ENCODE measurements at regions not wholly inside any gene's neighbourhood (a gene's known extent, or its start where the extent isn't known, plus 50 kb on each side); places are given as distances from the start of the nearest gene placed in this dataset.
"Not testable (repeated sequence)": the region's sequence is repeated elsewhere in the genome, so short reads cannot be mapped to it uniquely, and the experiment has no call there.

- intact Hi-C loops (cut with micrococcal nuclease), result no loop called here
- H3K4me3 Mint-ChIP-seq (ENCODE audit: low read depth), result no peak overlapping the region
- H3K27ac Mint-ChIP-seq, result no peak overlapping the region
- H3K27me3 Mint-ChIP-seq (ENCODE audit: low read depth), result peaks cover 11% of the 10 kb centered on the region
- peaks cover 6% of the 10 kb centered on the region for H3K9me3 Mint-ChIP-seq
- no peaks in the 10 kb centered on the region for H3K36me3 Mint-ChIP-seq (ENCODE audit: low read depth)
- H3K4me1 Mint-ChIP-seq (ENCODE audit: low read depth), result no peaks in the 10 kb centered on the region
- DNase-seq (ENCODE audit: low spot score), result no peak
These were observed 150.3 kb upstream of the ACTBL2 start for GRCh38 chr5:57632937-57633336.

DNA sequence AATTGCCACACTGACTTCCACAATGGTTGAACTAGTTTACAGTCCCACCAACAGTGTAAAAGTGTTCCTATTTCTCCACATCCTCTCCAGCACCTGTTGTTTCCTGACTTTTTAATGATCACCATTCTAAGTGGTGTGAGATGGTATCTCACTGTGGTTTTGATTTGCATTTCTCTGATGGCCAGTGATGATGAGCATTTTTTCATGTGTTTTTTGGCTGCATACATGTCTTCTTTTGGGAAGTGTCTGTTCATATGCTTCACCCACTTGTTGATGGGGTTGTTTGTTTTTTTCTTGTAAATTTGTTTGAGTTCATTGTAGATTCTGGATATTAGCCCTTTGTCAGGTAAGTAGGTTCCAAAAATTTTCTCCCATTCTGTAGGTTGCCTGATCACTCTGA is 148.5 kb upstream of the ACTBL2 start:
- intact Hi-C loops (cut with micrococcal nuclease); H3K27ac Mint-ChIP-seq; DNase-seq (ENCODE audit: low spot score); H3K4me3 Mint-ChIP-seq (ENCODE audit: low read depth); H3K27me3 Mint-ChIP-seq (ENCODE audit: low read depth); H3K36me3 Mint-ChIP-seq (ENCODE audit: low read depth); H3K9me3 Mint-ChIP-seq; H3K4me1 Mint-ChIP-seq (ENCODE audit: low read depth): not testable (repeated sequence)

GRCh38 chr5:57627661-57628060 is 145.1 kb upstream of the ACTBL2 start:
- H3K4me1 Mint-ChIP-seq (ENCODE audit: low read depth), result no peaks in the 10 kb centered on the region
- intact Hi-C loops (cut with micrococcal nuclease), result no loop called here
- no peaks in the 10 kb centered on the region for H3K36me3 Mint-ChIP-seq (ENCODE audit: low read depth)
- peaks cover 6% of the 10 kb centered on the region for H3K9me3 Mint-ChIP-seq
- H3K4me3 Mint-ChIP-seq (ENCODE audit: low read depth), result no peak overlapping the region
- no peak overlapping the region for H3K27ac Mint-ChIP-seq
- no peak for DNase-seq (ENCODE audit: low spot score)
- H3K27me3 Mint-ChIP-seq (ENCODE audit: low read depth), result peaks cover 7% of the 10 kb centered on the region

DNA sequence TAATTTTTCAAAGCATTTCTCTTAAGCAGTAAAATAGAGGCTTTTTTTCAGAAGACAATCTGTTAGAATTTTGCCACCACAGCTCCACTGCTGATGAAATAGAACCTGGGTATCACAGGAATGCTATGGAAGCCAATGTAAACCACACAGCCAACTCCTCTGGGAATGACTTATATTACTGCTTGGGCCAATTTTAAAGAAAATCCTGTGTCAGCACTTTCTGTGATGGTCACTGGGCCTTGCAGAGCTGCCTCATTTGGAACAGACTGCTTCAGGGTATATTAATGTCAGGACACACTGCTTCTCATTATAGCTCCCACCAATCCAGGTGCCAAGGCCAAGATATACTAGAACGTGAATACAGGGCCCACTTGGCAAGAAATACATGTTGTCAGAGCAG is 144.1 kb upstream of the ACTBL2 start:
- Mint-ChIP-seq H3K9me3 (peaks cover 6% of the 10 kb centered on the region), H3K36me3 (ENCODE audit: low read depth) (no peaks in the 10 kb centered on the region), H3K27me3 (ENCODE audit: low read depth) (peaks cover 11% of the 10 kb centered on the region), H3K4me1 (ENCODE audit: low read depth) (no peaks in the 10 kb centered on the region), H3K27ac (no peak overlapping the region), H3K4me3 (ENCODE audit: low read depth) (no peak overlapping the region)
- no peak for DNase-seq (ENCODE audit: low spot score)
- intact Hi-C loops (cut with micrococcal nuclease), result no loop called here

GRCh38 chr5:57621624-57622023 is 139.0 kb upstream of the ACTBL2 start:
- H3K4me1 Mint-ChIP-seq (ENCODE audit: low read depth), result no peaks in the 10 kb centered on the region
- H3K36me3 Mint-ChIP-seq (ENCODE audit: low read depth), result no peaks in the 10 kb centered on the region
- H3K27me3 Mint-ChIP-seq (ENCODE audit: low read depth), result peaks cover 14% of the 10 kb centered on the region
- DNase-seq (ENCODE audit: low spot score), result no peak
- H3K9me3 Mint-ChIP-seq, result no peaks in the 10 kb centered on the region
- no peak overlapping the region for H3K4me3 Mint-ChIP-seq (ENCODE audit: low read depth)
- intact Hi-C loops (cut with micrococcal nuclease), result no loop called here
- H3K27ac Mint-ChIP-seq, result no peak overlapping the region

DNA sequence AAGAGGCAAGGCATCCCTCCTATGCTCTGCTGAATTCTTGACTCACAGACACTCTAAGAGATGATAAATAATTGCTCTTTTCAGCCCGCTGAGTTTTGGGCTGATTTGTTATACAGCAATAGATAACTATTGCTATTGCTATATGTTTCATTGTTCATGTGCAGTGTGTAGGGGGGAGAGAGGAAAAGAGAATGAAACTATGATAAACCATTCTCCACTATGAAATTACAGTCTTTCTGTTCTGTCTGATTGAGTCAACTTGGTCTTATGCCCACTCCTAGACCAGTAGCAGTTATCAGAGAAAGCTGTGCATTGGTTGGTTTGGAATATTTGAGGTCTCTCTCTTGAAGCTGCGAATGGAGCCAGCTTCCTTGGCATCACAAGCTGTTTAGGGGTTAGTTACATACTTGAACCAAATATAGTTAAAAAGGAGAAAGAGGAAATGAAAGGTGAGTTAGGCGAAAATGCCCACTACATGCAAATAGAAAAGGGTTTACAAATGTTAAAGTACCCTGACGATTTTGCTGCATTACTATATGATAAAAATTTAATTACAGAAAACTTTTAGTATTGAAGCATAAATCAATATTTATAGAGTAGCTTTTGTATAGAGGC is 136.3 kb upstream of the ACTBL2 start:
- Mint-ChIP-seq H3K27ac (no peak overlapping the region), H3K36me3 (ENCODE audit: low read depth) (no peaks in the 10 kb centered on the region), H3K27me3 (ENCODE audit: low read depth) (peaks cover 23% of the 10 kb centered on the region), H3K9me3 (no peaks in the 10 kb centered on the region), H3K4me1 (ENCODE audit: low read depth) (peaks cover 2% of the 10 kb centered on the region), H3K4me3 (ENCODE audit: low read depth) (no peak overlapping the region)
- DNase-seq (ENCODE audit: low spot score), result no peak
- intact Hi-C loops (cut with micrococcal nuclease), result no loop called here

GRCh38 chr5:57613741-57614140 is 131.1 kb upstream of the ACTBL2 start:
- peaks cover 8% of the 10 kb centered on the region for H3K4me1 Mint-ChIP-seq (ENCODE audit: low read depth)
- H3K27me3 Mint-ChIP-seq (ENCODE audit: low read depth), result peaks cover 12% of the 10 kb centered on the region
- H3K27ac Mint-ChIP-seq, result no peak overlapping the region
- no peaks in the 10 kb centered on the region for H3K9me3 Mint-ChIP-seq
- intact Hi-C loops (cut with micrococcal nuclease), result no loop called here
- DNase-seq (ENCODE audit: low spot score), result no peak
- no peaks in the 10 kb centered on the region for H3K36me3 Mint-ChIP-seq (ENCODE audit: low read depth)
- H3K4me3 Mint-ChIP-seq (ENCODE audit: low read depth), result no peak overlapping the region

DNA sequence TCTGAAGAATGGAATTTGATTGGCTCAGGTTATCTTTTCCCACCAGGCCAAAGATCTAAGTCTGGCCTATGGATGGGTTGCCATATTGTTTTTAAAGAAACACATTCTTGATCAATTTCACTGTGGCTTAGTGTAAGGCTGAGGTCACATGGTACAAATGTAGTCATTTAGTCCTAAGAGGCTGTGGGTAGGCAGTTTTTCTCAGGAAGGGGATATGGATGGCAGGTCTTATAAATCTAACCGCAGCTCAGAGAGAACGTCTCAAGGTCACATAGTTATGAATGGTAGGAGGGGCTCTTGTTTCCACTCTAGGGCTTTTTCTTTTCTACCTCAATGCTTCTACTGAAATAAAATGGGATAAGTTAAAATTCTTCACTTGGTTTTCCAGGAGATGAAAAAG is 128.6 kb upstream of the ACTBL2 start:
- no peak overlapping the region for H3K27ac Mint-ChIP-seq
- DNase-seq (ENCODE audit: low spot score), result no peak
- intact Hi-C loops (cut with micrococcal nuclease), result no loop called here
- no peak overlapping the region for H3K4me3 Mint-ChIP-seq (ENCODE audit: low read depth)
- H3K4me1 Mint-ChIP-seq (ENCODE audit: low read depth), result peaks cover 8% of the 10 kb centered on the region
- H3K36me3 Mint-ChIP-seq (ENCODE audit: low read depth), result no peaks in the 10 kb centered on the region
- H3K27me3 Mint-ChIP-seq (ENCODE audit: low read depth), result peaks cover 12% of the 10 kb centered on the region
- H3K9me3 Mint-ChIP-seq, result no peaks in the 10 kb centered on the region

GRCh38 chr5:57608542-57608941 is 125.9 kb upstream of the ACTBL2 start:
- DNase-seq (ENCODE audit: low spot score), result no peak
- Mint-ChIP-seq H3K9me3 (no peaks in the 10 kb centered on the region), H3K4me3 (ENCODE audit: low read depth) (no peak overlapping the region), H3K27me3 (ENCODE audit: low read depth) (peaks cover 3% of the 10 kb centered on the region), H3K27ac (no peak overlapping the region), H3K36me3 (ENCODE audit: low read depth) (no peaks in the 10 kb centered on the region), H3K4me1 (ENCODE audit: low read depth) (peaks cover 6% of the 10 kb centered on the region)
- intact Hi-C loops (cut with micrococcal nuclease), result no loop called here

- no peaks in the 10 kb centered on the region for H3K9me3 Mint-ChIP-seq
- peaks cover 3% of the 10 kb centered on the region for H3K27me3 Mint-ChIP-seq (ENCODE audit: low read depth)
- DNase-seq (ENCODE audit: low spot score), result no peak
- no peak overlapping the region for H3K4me3 Mint-ChIP-seq (ENCODE audit: low read depth)
- no peak overlapping the region for H3K27ac Mint-ChIP-seq
- H3K4me1 Mint-ChIP-seq (ENCODE audit: low read depth), result peaks cover 18% of the 10 kb centered on the region
- intact Hi-C loops (cut with micrococcal nuclease), result no loop called here
- no peaks in the 10 kb centered on the region for H3K36me3 Mint-ChIP-seq (ENCODE audit: low read depth)
These were observed 119.4 kb upstream of the ACTBL2 start for GRCh38 chr5:57601996-57602395.

- peaks cover 18% of the 10 kb centered on the region for H3K4me1 Mint-ChIP-seq (ENCODE audit: low read depth)
- no peaks in the 10 kb centered on the region for H3K9me3 Mint-ChIP-seq
- H3K36me3 Mint-ChIP-seq (ENCODE audit: low read depth), result no peaks in the 10 kb centered on the region
- H3K27ac Mint-ChIP-seq, result no peak overlapping the region
- H3K4me3 Mint-ChIP-seq (ENCODE audit: low read depth), result no peak overlapping the region
- DNase-seq (ENCODE audit: low spot score), result no peak
- H3K27me3 Mint-ChIP-seq (ENCODE audit: low read depth), result peaks cover 3% of the 10 kb centered on the region
- intact Hi-C loops (cut with micrococcal nuclease), result no loop called here
These were observed 117.7 kb upstream of the ACTBL2 start for GRCh38 chr5:57600321-57600720.

DNA sequence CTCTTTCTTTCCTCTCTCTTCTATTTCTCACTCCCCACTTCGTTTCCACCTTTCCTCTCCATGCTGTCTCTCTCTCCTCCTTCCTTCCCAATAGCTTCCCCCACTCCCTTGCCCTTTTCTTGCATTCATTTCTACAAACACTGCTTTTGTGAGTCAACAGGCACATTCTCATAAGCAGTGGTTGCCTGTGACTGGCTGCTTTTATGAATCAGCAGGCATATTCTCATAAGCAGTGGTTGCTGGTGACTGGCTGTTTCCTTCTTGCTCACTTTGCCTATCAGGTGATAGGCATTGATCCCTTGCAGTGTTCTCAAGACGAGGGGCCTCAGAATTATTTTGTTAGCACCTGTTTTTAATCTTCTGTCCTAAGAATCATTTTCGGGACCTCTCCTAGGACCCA is 116.1 kb upstream of the ACTBL2 start:
- H3K9me3 Mint-ChIP-seq, result no peaks in the 10 kb centered on the region
- peaks cover 18% of the 10 kb centered on the region for H3K4me1 Mint-ChIP-seq (ENCODE audit: low read depth)
- peaks cover 3% of the 10 kb centered on the region for H3K27me3 Mint-ChIP-seq (ENCODE audit: low read depth)
- no peak overlapping the region for H3K27ac Mint-ChIP-seq
- H3K4me3 Mint-ChIP-seq (ENCODE audit: low read depth), result no peak overlapping the region
- no peak for DNase-seq (ENCODE audit: low spot score)
- H3K36me3 Mint-ChIP-seq (ENCODE audit: low read depth), result no peaks in the 10 kb centered on the region
- intact Hi-C loops (cut with micrococcal nuclease), result loop anchor here (10.0 kb wide), 1 partner anchor 304 kb away; no protein-coding TSS in a partner anchor

DNA sequence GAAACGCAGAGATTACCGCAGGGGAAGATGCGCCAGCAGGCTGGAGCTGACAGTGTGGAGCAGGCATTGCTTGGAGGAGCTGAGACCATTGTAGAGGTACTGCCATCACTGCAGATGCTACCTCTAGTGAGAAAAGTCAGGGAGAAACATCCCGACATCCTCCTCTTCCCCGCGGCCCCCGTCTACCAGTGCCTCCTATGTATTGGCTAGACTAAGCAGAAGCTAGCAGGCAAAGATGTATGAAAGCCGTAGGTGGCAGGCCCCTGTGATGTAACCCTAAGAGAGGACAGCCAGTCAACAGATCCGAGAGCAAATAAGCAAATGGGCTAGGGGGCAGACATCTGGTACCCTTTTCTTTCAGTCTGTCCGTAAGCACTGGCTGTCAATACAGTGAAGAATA is 115.5 kb upstream of the ACTBL2 start:
- Mint-ChIP-seq H3K27ac (no peak overlapping the region), H3K27me3 (ENCODE audit: low read depth) (peaks cover 3% of the 10 kb centered on the region), H3K4me1 (ENCODE audit: low read depth) (peaks cover 17% of the 10 kb centered on the region), H3K4me3 (ENCODE audit: low read depth) (no peak overlapping the region), H3K9me3 (no peaks in the 10 kb centered on the region), H3K36me3 (ENCODE audit: low read depth) (no peaks in the 10 kb centered on the region)
- DNase-seq (ENCODE audit: low spot score), result no peak
- intact Hi-C loops (cut with micrococcal nuclease), result loop anchor here (10.0 kb wide), 1 partner anchor 303 kb away; no protein-coding TSS in a partner anchor

GRCh38 chr5:57595523-57595991 is 112.9 kb upstream of the ACTBL2 start:
- Mint-ChIP-seq H3K27me3 (ENCODE audit: low read depth) (no peaks in the 10 kb centered on the region), H3K9me3 (no peaks in the 10 kb centered on the region), H3K36me3 (ENCODE audit: low read depth) (no peaks in the 10 kb centered on the region), H3K27ac (no peak overlapping the region), H3K4me1 (ENCODE audit: low read depth) (peaks cover 16% of the 10 kb centered on the region), H3K4me3 (ENCODE audit: low read depth) (no peak overlapping the region)
- intact Hi-C loops (cut with micrococcal nuclease), result loop anchor here (10.0 kb wide), 1 partner anchor 301 kb away; no protein-coding TSS in a partner anchor
- no peak for DNase-seq (ENCODE audit: low spot score)
